K562 (cell line): ENCODE measurements at regions not wholly inside any gene's neighbourhood (a gene's known extent, or its start where the extent isn't known, plus 50 kb on each side); places are given as distances from the start of the nearest gene placed in this dataset.

Source experiments
- ATAC-seq: fragments of 200-7000 bp; cut with Tn5 transposase; 3 replicates; pipeline ENCODE4 v1.9.1; 2020; ENCODE audit warnings: moderate library complexity
- BruUV-seq: library from RNA; stranded (reverse); fragments of 400-500 nt; replicated peaks from 2 replicates; lab custom pipeline; 2021; lab: Mats Ljungman, UMichigan
- CTCF ChIA-PET: fragments of 300-600 bp; formaldehyde crosslinking; extraction: SDS; loops from one replicate; lab custom pipeline; 2021; ENCODE audit warnings: low intra/inter-chr PET ratio; lab: Yijun Ruan, JAX
- POLR2A ChIA-PET: fragments of 300-600, 350-650 bp; sonication (Branson Sonifier 250); formaldehyde crosslinking; extraction: SDS; loops from one replicate; lab custom pipeline; 2021; ENCODE audit warnings: antibody characterized with exemption, inconsistent platforms; lab: Yijun Ruan, JAX
- DNase-seq, 4 experiments: peaks; one replicate each; pipeline versions ENCODE4 v3.0.0 to v3.0.0-alpha.2; 2011 to 2018; ENCODE audit warnings: low spot score in 3 of 4, mixed read lengths in 3 of 4; ENCODE audit errors: extremely low read depth in 1 of 4
- FAIRE-seq: peaks from 2 replicates; lab custom pipeline; 2011; peaks lifted over from hg19 to GRCh38; lab: Jason Lieb, UNC
- H2AFZ ChIP-seq: 2 replicates; pipeline ENCODE4 v1.6.0; 2011; ENCODE audit warnings: low read depth, low read length, control low read depth, inconsistent platforms
- H3K27ac ChIP-seq: fragments of 200-600 bp; 3 replicates; pipeline ENCODE4 v1.8.0; 2011; ENCODE audit warnings: low read depth, mild to moderate bottlenecking, control low read depth, inconsistent platforms, low read length, moderate library complexity, mixed read lengths; ENCODE audit errors: extremely low read depth
- H3K27me3 ChIP-seq, 2 experiments: fragments of 300-600 bp in 1 of 2; 2 replicates in 1 of 2; 3 replicates in 1 of 2; pipeline versions ENCODE4 v1.6.0 to v1.8.0; 2011; ENCODE audit warnings: inconsistent platforms in 2 of 2, low read length in 2 of 2, mild to moderate bottlenecking in 1 of 2, mixed read lengths in 1 of 2, moderate library complexity in 1 of 2; ENCODE audit not compliant: control insufficient read depth in 2 of 2, insufficient read depth in 2 of 2
- H3K36me3 ChIP-seq: fragments of 300-600 bp; 3 replicates; pipeline ENCODE4 v1.8.0; 2011; ENCODE audit warnings: mild to moderate bottlenecking, low read length, inconsistent platforms; ENCODE audit not compliant: control insufficient read depth, insufficient read depth
- H3K4me1 ChIP-seq, 2 experiments: fragments of 200-600 bp in 1 of 2; replicated peaks in 1 of 2; 2 replicates in 1 of 2; 3 replicates in 1 of 2; pipeline versions ENCODE4 v1.5.1 to v1.8.0; 2011; ENCODE audit warnings: inconsistent platforms in 2 of 2, low read length in 2 of 2, mild to moderate bottlenecking in 1 of 2, mixed read lengths in 1 of 2, moderate library complexity in 1 of 2; ENCODE audit not compliant: control insufficient read depth in 2 of 2, insufficient read depth in 2 of 2
- H3K4me2 ChIP-seq: 2 replicates; pipeline ENCODE4 v1.6.1; 2011; ENCODE audit warnings: low read length, control low read depth, inconsistent platforms, mixed read lengths; ENCODE audit not compliant: insufficient read depth
- H3K4me3 ChIP-seq: fragments of 200-600 bp; sonication (generic), shearing (Covaris generic); 2 replicates; pipeline ENCODE4 v1.5.1; 2016; ENCODE audit warnings: control low read depth, inconsistent platforms
- H3K79me2 ChIP-seq: fragments of 200-600 bp; 3 replicates; pipeline ENCODE4 v1.8.0; 2011; ENCODE audit warnings: low read length, inconsistent platforms; ENCODE audit not compliant: control insufficient read depth, insufficient read depth
- H3K9ac ChIP-seq, 2 experiments: 2 replicates each; pipeline versions ENCODE4 v1.6.0 to v1.6.1; 2011; ENCODE audit warnings: low read depth in 2 of 2, low read length in 2 of 2, control low read depth in 1 of 2, inconsistent platforms in 1 of 2, mild to moderate bottlenecking in 1 of 2, mixed read lengths in 1 of 2; ENCODE audit not compliant: insufficient read depth in 1 of 2
- H3K9me1 ChIP-seq: one replicate; pipeline ENCODE4 v1.6.0; 2011; ENCODE audit warnings: inconsistent platforms, mild to moderate bottlenecking, low read length, moderate library complexity; ENCODE audit not compliant: control insufficient read depth, insufficient read depth
- H3K9me3 ChIP-seq: replicated peaks from 2 replicates; pipeline ENCODE4 v1.5.1; 2011; ENCODE audit warnings: low read depth, low read length, inconsistent platforms; ENCODE audit not compliant: control insufficient read depth, insufficient read depth
- H4K20me1 ChIP-seq: replicated peaks from 2 replicates; pipeline ENCODE4 v1.6.1; 2011; ENCODE audit warnings: low read length, inconsistent platforms, mixed read lengths; ENCODE audit not compliant: control insufficient read depth, insufficient read depth
- BRF1 ChIP-seq: IDR thresholded peaks from 3 replicates; pipeline ENCODE4 v1.6.1; 2011; ENCODE audit warnings: borderline replicate concordance, mild to moderate bottlenecking; ENCODE audit not compliant: insufficient read length; ENCODE audit errors: extremely low read depth
- FOXO4 ChIP-seq: fragments of 450-650 bp; formaldehyde crosslinking; IDR thresholded peaks from 2 replicates; pipeline ENCODE4 v1.4.0; 2020; ENCODE audit warnings: mild to moderate bottlenecking, moderate library complexity
- GATA2 ChIP-seq: sonication (generic); formaldehyde crosslinking; IDR thresholded peaks from 2 replicates; pipeline ENCODE4 v1.4.0; 2020; ENCODE audit warnings: mild to moderate bottlenecking, missing genetic modification reagents
- GTF2E2 ChIP-seq: fragments of 200-800 bp; sonication (Bioruptor generic); IDR thresholded peaks from 2 replicates; pipeline ENCODE4 v1.6.1; 2016; ENCODE audit warnings: missing genetic modification characterization, missing compliant biosample characterization
- KDM5B ChIP-seq: fragments of 200-600 bp; sonication (generic); IDR thresholded peaks from 2 replicates; pipeline ENCODE4 v1.6.1; 2012; ENCODE audit warnings: low read depth, mild to moderate bottlenecking, moderate library complexity, low read length, control low read depth, inconsistent platforms; ENCODE audit not compliant: insufficient replicate concordance
- MBD2 ChIP-seq: sonication (generic); IDR thresholded peaks from 2 replicates; pipeline ENCODE4 v1.6.1; 2016; ENCODE audit warnings: low read depth, borderline replicate concordance
- RCOR1 ChIP-seq, 2 experiments: IDR thresholded peaks; 2 replicates each; pipeline ENCODE4 v1.6.1; 2012; ENCODE audit warnings: low read depth in 2 of 2, low read length in 2 of 2, borderline replicate concordance in 1 of 2, improper control_type of control experiment in 1 of 2
- SP1 ChIP-seq: sonication (generic); formaldehyde crosslinking; IDR thresholded peaks from 2 replicates; pipeline ENCODE4 v1.8.1; 2022; ENCODE audit warnings: mild to moderate bottlenecking, missing genetic modification reagents
- TRIM24 ChIP-seq, 2 experiments: fragments of 450-650 bp; IDR thresholded peaks; 2 replicates each; pipeline ENCODE4 v1.6.1; 2016
- ZNF699 ChIP-seq: fragments of 250-450 bp; sonication (Bioruptor Pico); IDR thresholded peaks from 2 replicates; pipeline ENCODE4 v1.8.0; 2021; ENCODE audit warnings: mild to moderate bottlenecking, moderate library complexity; ENCODE audit not compliant: insufficient replicate concordance
- ZNF764 ChIP-seq: fragments of 250-450 bp; sonication (Bioruptor Pico); IDR thresholded peaks from 2 replicates; pipeline ENCODE4 v1.4.0; 2020; ENCODE audit warnings: low read depth, mild to moderate bottlenecking, moderate library complexity
- WGBS: fragments of 100-300 bp; shearing (Covaris generic); methylation state at CpG from one replicate; pipeline ENCODE4 v1.1.6; 2016; ENCODE audit warnings: low coverage, mixed read lengths; ENCODE audit not compliant: insufficient coverage; ENCODE audit errors: missing lambda C conversion rate; 5-methylcytosine and 5-hydroxymethylcytosine counted together
- in situ Hi-C: fragments of 300-500 bp; cut with MboI; formaldehyde crosslinking; loops from 4 replicates; pipeline ENCODE4 v1.15.0; 2018; ENCODE audit warnings: inconsistent platforms, mixed read lengths
- intact Hi-C: fragments of 100-400 bp; cut with micrococcal nuclease; formaldehyde crosslinking; loops from 2 replicates; pipeline ENCODE4 v1.14.2; 2022

GRCh38 chr16:76824221-76824620, 366.8 kb upstream of the MON1B start:
- ATAC-seq (no peak), DNase-seq (no peak), FAIRE-seq (no peak)
- no peaks in the 10 kb centered on the region for H4K20me1 ChIP-seq
- in situ Hi-C loops = no loop called here
- TF ChIP-seq GTF2E2 (tag) = no peak
- TF ChIP-seq ZNF764 (CRISPR knock-in tag) = no peak
- no peak for TF ChIP-seq ZNF699 (CRISPR knock-in tag)
- no peak for TF ChIP-seq GATA2 (CRISPR knock-in tag)
- no peak for TF ChIP-seq TRIM24 (IDR thresholded peaks at IDR 0.05)
- TF ChIP-seq KDM5B = no peak
- TF ChIP-seq RCOR1 (IDR thresholded peaks at IDR 0.05; ENCODE audit: borderline replicate concordance in 1 of 2, low read depth in 2 of 2, low read length in 2 of 2) = no peak
- no peak for TF ChIP-seq BRF1
- TF ChIP-seq SP1 (CRISPR knock-in tag) = no peak
- TF ChIP-seq MBD2 = no peak
- TF ChIP-seq FOXO4 (CRISPR knock-in tag) = no peak
- H3K4me3 ChIP-seq = no peak overlapping the region
- H3K4me1 ChIP-seq = no peaks in the 10 kb centered on the region
- ChIA-PET CTCF (no interaction called here), POLR2A (no interaction called here)
- H3K9ac ChIP-seq = no peak overlapping the region
- no peaks in the 10 kb centered on the region for H3K9me3 ChIP-seq
- no peaks in the 10 kb centered on the region for H3K27me3 ChIP-seq
- H3K36me3 ChIP-seq = no peaks in the 10 kb centered on the region
- no peaks in the 10 kb centered on the region for H3K9me1 ChIP-seq
- no peaks in the 10 kb centered on the region for H3K79me2 ChIP-seq
- H2AFZ ChIP-seq = no peak overlapping the region
- 11% methylated on average over 1 of the region's 1 CpG for WGBS
- BruUV-seq = no TSS peak
- intact Hi-C loops = no loop called here
- H3K27ac ChIP-seq = no peak overlapping the region
- no peak overlapping the region for H3K4me2 ChIP-seq
